Adrenal gland (tissue), 5 donors: ENCODE measurements at regions not wholly inside any gene's neighbourhood (a gene's known extent, or its start where the extent isn't known, plus 50 kb on each side); places are given as distances from the start of the nearest gene placed in this dataset.

ENCODE experiments used
- POLR2A ChIP-seq, 2 donors: fragments of 450-650 bp; IDR thresholded peaks; one replicate each; pipeline ENCODE4 v1.6.1; 2017; ENCODE audit warnings: antibody characterized with exemption in 2 of 2, mild to moderate bottlenecking in 2 of 2, moderate library complexity in 1 of 2
- TF ChIP-seq, protein P1 (sequence below), 6 experiments: fragments of 450-650 bp in 4 of 6; fragments of 200-600 bp in 2 of 6; sonication (generic) in 1 of 6; IDR thresholded peaks; 1 replicate in 5 of 6; 2 replicates in 1 of 6; pipeline versions ENCODE4 v1.5.1 to v1.8.0; 2016 to 2021; ENCODE audit warnings: antibody characterized with exemption in 6 of 6, mild to moderate bottlenecking in 2 of 6, moderate library complexity in 1 of 6
- donor health status: DM: no; HTN: no; CAD: no.

DNA sequence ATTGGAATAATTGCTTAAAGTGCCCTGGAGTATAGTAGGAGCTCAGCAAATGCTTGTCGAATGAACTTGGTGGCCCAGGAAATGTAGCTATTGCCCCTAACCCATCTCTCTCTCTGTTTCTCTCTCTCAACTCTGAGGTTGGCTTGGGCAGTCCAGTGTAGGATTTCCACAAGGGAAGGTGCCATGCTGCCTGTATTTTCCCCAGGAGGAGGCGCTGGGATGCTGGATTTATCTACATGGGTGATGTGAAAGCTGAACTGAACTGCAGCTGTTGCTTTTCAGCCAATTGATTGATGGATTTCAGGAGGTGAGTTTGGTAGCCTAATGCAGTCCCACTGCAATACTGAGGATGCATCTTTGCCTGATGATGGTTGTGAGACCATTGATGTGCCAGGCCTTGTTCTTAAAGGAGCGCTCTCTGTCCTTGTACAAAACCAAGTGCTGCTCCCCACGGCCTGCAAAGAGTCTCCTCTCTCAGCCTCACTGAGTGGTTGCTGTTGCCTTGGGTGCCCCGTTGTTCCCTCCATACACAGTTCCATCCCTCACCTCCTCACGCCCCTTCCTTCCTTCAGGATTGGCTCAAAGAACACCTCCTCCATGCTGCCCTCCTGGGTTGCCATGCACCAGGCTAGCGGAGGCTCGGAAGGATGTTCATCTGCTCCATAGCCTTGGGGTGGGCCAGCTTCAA is 200.6 kb downstream of the GLRX3 start:
- TF ChIP-seq, protein P1, sequence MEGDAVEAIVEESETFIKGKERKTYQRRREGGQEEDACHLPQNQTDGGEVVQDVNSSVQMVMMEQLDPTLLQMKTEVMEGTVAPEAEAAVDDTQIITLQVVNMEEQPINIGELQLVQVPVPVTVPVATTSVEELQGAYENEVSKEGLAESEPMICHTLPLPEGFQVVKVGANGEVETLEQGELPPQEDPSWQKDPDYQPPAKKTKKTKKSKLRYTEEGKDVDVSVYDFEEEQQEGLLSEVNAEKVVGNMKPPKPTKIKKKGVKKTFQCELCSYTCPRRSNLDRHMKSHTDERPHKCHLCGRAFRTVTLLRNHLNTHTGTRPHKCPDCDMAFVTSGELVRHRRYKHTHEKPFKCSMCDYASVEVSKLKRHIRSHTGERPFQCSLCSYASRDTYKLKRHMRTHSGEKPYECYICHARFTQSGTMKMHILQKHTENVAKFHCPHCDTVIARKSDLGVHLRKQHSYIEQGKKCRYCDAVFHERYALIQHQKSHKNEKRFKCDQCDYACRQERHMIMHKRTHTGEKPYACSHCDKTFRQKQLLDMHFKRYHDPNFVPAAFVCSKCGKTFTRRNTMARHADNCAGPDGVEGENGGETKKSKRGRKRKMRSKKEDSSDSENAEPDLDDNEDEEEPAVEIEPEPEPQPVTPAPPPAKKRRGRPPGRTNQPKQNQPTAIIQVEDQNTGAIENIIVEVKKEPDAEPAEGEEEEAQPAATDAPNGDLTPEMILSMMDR (IDR thresholded peaks at IDR 0.05) = no peak
- no peak for TF ChIP-seq POLR2A (IDR thresholded peaks at IDR 0.05)
